ENCODE measurements at regions not wholly inside any gene's neighbourhood (a gene's known extent, or its start where the extent isn't known, plus 50 kb on each side); places are given as distances from the start of the nearest gene placed in this dataset.

- Histone ChIP-seq H3K4me1 (no peaks in the 10 kb centered on the region), H3K27me3 (no peaks in the 10 kb centered on the region), H3K27ac (no peak overlapping the region), H3K36me3 (no peaks in the 10 kb centered on the region), H3K9me3 (no peaks in the 10 kb centered on the region), H3K4me3 (replicated peaks in 1 of 3) (no peak overlapping the region)
- TF ChIP-seq, protein P1, sequence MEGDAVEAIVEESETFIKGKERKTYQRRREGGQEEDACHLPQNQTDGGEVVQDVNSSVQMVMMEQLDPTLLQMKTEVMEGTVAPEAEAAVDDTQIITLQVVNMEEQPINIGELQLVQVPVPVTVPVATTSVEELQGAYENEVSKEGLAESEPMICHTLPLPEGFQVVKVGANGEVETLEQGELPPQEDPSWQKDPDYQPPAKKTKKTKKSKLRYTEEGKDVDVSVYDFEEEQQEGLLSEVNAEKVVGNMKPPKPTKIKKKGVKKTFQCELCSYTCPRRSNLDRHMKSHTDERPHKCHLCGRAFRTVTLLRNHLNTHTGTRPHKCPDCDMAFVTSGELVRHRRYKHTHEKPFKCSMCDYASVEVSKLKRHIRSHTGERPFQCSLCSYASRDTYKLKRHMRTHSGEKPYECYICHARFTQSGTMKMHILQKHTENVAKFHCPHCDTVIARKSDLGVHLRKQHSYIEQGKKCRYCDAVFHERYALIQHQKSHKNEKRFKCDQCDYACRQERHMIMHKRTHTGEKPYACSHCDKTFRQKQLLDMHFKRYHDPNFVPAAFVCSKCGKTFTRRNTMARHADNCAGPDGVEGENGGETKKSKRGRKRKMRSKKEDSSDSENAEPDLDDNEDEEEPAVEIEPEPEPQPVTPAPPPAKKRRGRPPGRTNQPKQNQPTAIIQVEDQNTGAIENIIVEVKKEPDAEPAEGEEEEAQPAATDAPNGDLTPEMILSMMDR (IDR thresholded peaks at IDR 0.05): no peak
- no peak for TF ChIP-seq POLR2A (IDR thresholded peaks at IDR 0.05)
- WGBS, 2 donors: 81 to 85% methylated on average over 5 of the region's 5 CpGs
- intact Hi-C loops (cut with DNase I): no loop called here
- DNase-seq: no peak
These were observed 313.6 kb upstream of the LMCD1 start for GRCh38 chr3:8187996-8188395.

GRCh38 chr3:8189051-8189450, 312.6 kb upstream of the LMCD1 start:
- Histone ChIP-seq H3K36me3 (no peaks in the 10 kb centered on the region), H3K4me3 (replicated peaks in 1 of 3) (no peak overlapping the region), H3K9me3 (no peaks in the 10 kb centered on the region), H3K27ac (no peak overlapping the region), H3K4me1 (no peaks in the 10 kb centered on the region), H3K27me3 (no peaks in the 10 kb centered on the region)
- DNase-seq: no peak
- intact Hi-C loops (cut with DNase I): no loop called here
- TF ChIP-seq POLR2A (IDR thresholded peaks at IDR 0.05): no peak
- TF ChIP-seq, protein P1 (IDR thresholded peaks at IDR 0.05): no peak
- 83 to 84% methylated on average over 1 of the region's 1 CpG for WGBS, 2 donors

- no peaks in the 10 kb centered on the region for H3K9me3 ChIP-seq
- no peak overlapping the region for H3K4me3 ChIP-seq (replicated peaks in 1 of 3)
- H3K4me1 ChIP-seq: no peaks in the 10 kb centered on the region
- no peak overlapping the region for H3K27ac ChIP-seq
- no peak for DNase-seq
- TF ChIP-seq, protein P1 (IDR thresholded peaks at IDR 0.05): no peak
- TF ChIP-seq POLR2A (IDR thresholded peaks at IDR 0.05): no peak
- no peaks in the 10 kb centered on the region for H3K27me3 ChIP-seq
- intact Hi-C loops (cut with DNase I): no loop called here
- H3K36me3 ChIP-seq: no peaks in the 10 kb centered on the region
- WGBS, 2 donors: 88 to 90% methylated on average over 1 of the region's 1 CpG
These were observed 310.2 kb upstream of the LMCD1 start for GRCh38 chr3:8191406-8191805.

DNA sequence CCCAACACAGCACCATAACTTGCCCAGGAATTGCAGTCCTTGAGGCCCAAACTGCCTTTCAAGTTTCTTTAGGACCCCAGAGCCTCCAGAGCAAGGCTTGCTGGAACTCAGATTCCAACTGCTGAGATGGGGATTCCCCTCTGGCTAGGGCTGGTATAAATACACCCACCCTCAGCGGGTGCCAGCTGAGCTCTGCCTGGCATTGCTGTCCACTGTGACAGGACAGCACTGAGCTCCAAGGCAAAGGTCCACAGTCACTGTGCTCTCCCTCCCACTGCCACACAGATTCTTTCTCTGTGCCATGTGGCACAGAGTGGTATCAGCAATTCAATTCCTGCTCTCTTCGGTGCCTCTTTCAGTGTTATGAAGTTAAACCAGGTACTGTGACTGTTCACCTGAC, 304.2 kb upstream of the LMCD1 start:
- H3K27me3 ChIP-seq: no peaks in the 10 kb centered on the region
- intact Hi-C loops (cut with DNase I): no loop called here
- no peak for DNase-seq
- TF ChIP-seq, protein P1 (IDR thresholded peaks at IDR 0.05): no peak
- TF ChIP-seq POLR2A (IDR thresholded peaks at IDR 0.05): no peak
- H3K4me3 ChIP-seq (replicated peaks in 1 of 3): no peak overlapping the region
- 94 to 98% methylated on average over 2 of the region's 2 CpGs for WGBS, 2 donors
- no peaks in the 10 kb centered on the region for H3K9me3 ChIP-seq
- no peaks in the 10 kb centered on the region for H3K36me3 ChIP-seq
- no peak overlapping the region for H3K27ac ChIP-seq
- H3K4me1 ChIP-seq: no peaks in the 10 kb centered on the region

- Histone ChIP-seq H3K9me3 (no peaks in the 10 kb centered on the region), H3K4me1 (no peaks in the 10 kb centered on the region), H3K27me3 (no peaks in the 10 kb centered on the region), H3K36me3 (no peaks in the 10 kb centered on the region), H3K27ac (no peak overlapping the region), H3K4me3 (replicated peaks in 1 of 3) (no peak overlapping the region)
- DNase-seq: no peak
- intact Hi-C loops (cut with DNase I): no loop called here
- TF ChIP-seq, protein P1 (IDR thresholded peaks at IDR 0.05): no peak
- WGBS, 2 donors: 77 to 89% methylated on average over 4 of the region's 4 CpGs
These were observed 303.0 kb upstream of the LMCD1 start for GRCh38 chr3:8198605-8199004.
